Keratinocyte (primary cell): ENCODE measurements at regions not wholly inside any gene's neighbourhood (a gene's known extent, or its start where the extent isn't known, plus 50 kb on each side); places are given as distances from the start of the nearest gene placed in this dataset.
"Not testable (repeated sequence)": the region's sequence is repeated elsewhere in the genome, so short reads cannot be mapped to it uniquely, and the experiment has no call there.

Experiments used
- DNase-seq: peaks from one replicate; pipeline ENCODE4 v3.0.0-alpha.2; 2011; ENCODE audit warnings: low read depth, missing footprints, low spot score
- FAIRE-seq: peaks from 2 replicates; lab custom pipeline; 2011; peaks lifted over from hg19 to GRCh38; lab: Jason Lieb, UNC
- H2AFZ ChIP-seq: 2 replicates; pipeline ENCODE4 v1.6.0; 2012; ENCODE audit warnings: low read length, control low read depth, inconsistent platforms; ENCODE audit not compliant: control insufficient read depth
- H3K27ac ChIP-seq: 2 replicates; pipeline ENCODE4 v1.5.1; 2011; ENCODE audit warnings: low read length; ENCODE audit not compliant: control insufficient read depth, insufficient read depth
- H3K27me3 ChIP-seq: 3 replicates; pipeline ENCODE4 v1.6.0; 2011; ENCODE audit warnings: low read length; ENCODE audit not compliant: control insufficient read depth, insufficient read depth; ENCODE audit errors: extremely low read depth
- H3K36me3 ChIP-seq, 2 experiments: 2 replicates in 1 of 2; 3 replicates in 1 of 2; pipeline ENCODE4 v1.5.1; 2011; ENCODE audit warnings: low read length in 2 of 2, mild to moderate bottlenecking in 1 of 2; ENCODE audit not compliant: control insufficient read depth in 2 of 2, insufficient read depth in 2 of 2; ENCODE audit errors: extremely low read depth in 1 of 2
- H3K4me1 ChIP-seq: 3 replicates; pipeline ENCODE4 v1.5.1; 2011; ENCODE audit warnings: low read length; ENCODE audit not compliant: control insufficient read depth, insufficient read depth; ENCODE audit errors: extremely low read depth
- H3K4me2 ChIP-seq: 3 replicates; pipeline ENCODE4 v1.6.0; 2011; ENCODE audit warnings: low read depth, low read length; ENCODE audit not compliant: control insufficient read depth, insufficient read depth; ENCODE audit errors: extremely low read depth
- H3K4me3 ChIP-seq, 3 experiments: fragments of 200-600 bp in 1 of 3; sonication (generic) in 1 of 3; 2 replicates in 2 of 3; 3 replicates in 1 of 3; pipeline ENCODE4 v1.5.1; 2011 to 2016; ENCODE audit warnings: low read length in 3 of 3, mild to moderate bottlenecking in 3 of 3, control low read depth in 2 of 3, inconsistent platforms in 1 of 3, low read depth in 1 of 3, mixed read lengths in 1 of 3, mixed run types in 1 of 3, moderate library complexity in 1 of 3; ENCODE audit not compliant: control insufficient read depth in 2 of 3, insufficient read depth in 2 of 3; ENCODE audit errors: extremely low read depth in 1 of 3
- H3K79me2 ChIP-seq: 2 replicates; pipeline ENCODE4 v1.6.0; 2012; ENCODE audit warnings: low read length; ENCODE audit not compliant: control insufficient read depth, insufficient read depth
- H3K9ac ChIP-seq: 3 replicates; pipeline ENCODE4 v1.6.0; 2011; ENCODE audit warnings: low read length; ENCODE audit not compliant: control insufficient read depth, insufficient read depth; ENCODE audit errors: extremely low read depth
- H3K9me1 ChIP-seq: 3 replicates; pipeline ENCODE4 v1.6.0; 2011; ENCODE audit warnings: low read length; ENCODE audit not compliant: control insufficient read depth, insufficient read depth; ENCODE audit errors: extremely low read depth
- H3K9me3 ChIP-seq: 2 replicates; pipeline ENCODE4 v1.5.1; 2012; ENCODE audit warnings: low read depth, low read length; ENCODE audit not compliant: control insufficient read depth
- H4K20me1 ChIP-seq: 3 replicates; pipeline ENCODE4 v1.6.0; 2011; ENCODE audit warnings: low read length; ENCODE audit not compliant: control insufficient read depth, insufficient read depth; ENCODE audit errors: extremely low read depth
- EZH2 ChIP-seq: IDR thresholded peaks from one replicate; pipeline ENCODE4 v1.6.1; 2012; ENCODE audit warnings: inconsistent platforms, mild to moderate bottlenecking, low read length, moderate library complexity
- dilution Hi-C: fragments of 300-500 bp; cut with MboI; formaldehyde crosslinking; loops from one replicate; pipeline ENCODE4 v1.7.0; 2020; ENCODE audit warnings: low sequenced_read_pairs; ENCODE audit not compliant: extremely low pct_ligation_motif_present
- TF ChIP-seq, protein P1 (sequence below), 3 experiments: IDR thresholded peaks in 1 of 3; conservative IDR thresholded peaks in 1 of 3; optimal IDR thresholded peaks in 1 of 3; 2 replicates in 2 of 3; 3 replicates in 1 of 3; pipeline versions ENCODE3 to v1.5.1; 2011; ENCODE audit warnings: low read length in 3 of 3, mild to moderate bottlenecking in 3 of 3, moderate library complexity in 2 of 3, control low read depth in 1 of 3, inconsistent platforms in 1 of 3; ENCODE audit not compliant: insufficient read depth in 2 of 3; ENCODE audit errors: extremely low read depth in 1 of 3

DNA sequence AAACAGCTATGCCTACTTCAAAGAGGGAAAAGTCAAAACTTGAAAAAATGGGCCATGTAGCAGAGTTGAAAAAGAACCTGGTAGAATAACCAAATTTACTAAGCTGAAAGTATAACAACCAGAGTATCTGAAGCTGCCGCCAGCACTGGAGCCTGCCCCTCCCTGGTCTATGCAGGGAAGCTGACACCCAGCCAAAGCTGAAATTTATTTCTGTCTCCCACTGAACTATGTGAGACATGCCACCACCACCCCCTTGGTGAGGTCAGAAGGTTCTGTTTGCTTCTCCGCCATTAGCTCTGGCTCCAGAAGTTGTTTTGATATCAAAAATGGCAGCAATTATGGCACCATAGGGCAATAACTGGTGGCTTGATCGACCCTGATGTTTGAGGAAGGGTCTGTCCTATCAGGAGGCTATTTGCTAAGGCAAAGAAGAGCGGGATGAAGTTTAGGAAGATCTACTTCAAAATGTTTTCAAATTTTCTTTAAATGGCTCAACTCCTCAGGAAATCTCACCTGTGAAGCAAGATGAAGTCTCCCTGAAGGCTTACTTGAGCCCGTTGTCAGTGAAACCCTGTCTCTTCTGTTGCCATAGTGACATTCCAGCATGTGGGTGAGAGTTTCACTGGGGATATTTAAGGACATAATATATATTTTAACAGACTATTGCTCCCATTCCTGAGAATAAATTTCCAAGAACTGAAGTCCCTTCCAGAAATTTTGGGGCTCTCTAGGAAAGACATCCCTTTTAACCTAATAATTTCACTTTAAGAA, 122.0 kb downstream of the COPRS start:
- no peak overlapping the region for H3K9ac ChIP-seq
- H3K27ac ChIP-seq, result no peak overlapping the region
- no peaks in the 10 kb centered on the region for H3K9me1 ChIP-seq
- H3K27me3 ChIP-seq, result no peaks in the 10 kb centered on the region
- TF ChIP-seq, protein P1, sequence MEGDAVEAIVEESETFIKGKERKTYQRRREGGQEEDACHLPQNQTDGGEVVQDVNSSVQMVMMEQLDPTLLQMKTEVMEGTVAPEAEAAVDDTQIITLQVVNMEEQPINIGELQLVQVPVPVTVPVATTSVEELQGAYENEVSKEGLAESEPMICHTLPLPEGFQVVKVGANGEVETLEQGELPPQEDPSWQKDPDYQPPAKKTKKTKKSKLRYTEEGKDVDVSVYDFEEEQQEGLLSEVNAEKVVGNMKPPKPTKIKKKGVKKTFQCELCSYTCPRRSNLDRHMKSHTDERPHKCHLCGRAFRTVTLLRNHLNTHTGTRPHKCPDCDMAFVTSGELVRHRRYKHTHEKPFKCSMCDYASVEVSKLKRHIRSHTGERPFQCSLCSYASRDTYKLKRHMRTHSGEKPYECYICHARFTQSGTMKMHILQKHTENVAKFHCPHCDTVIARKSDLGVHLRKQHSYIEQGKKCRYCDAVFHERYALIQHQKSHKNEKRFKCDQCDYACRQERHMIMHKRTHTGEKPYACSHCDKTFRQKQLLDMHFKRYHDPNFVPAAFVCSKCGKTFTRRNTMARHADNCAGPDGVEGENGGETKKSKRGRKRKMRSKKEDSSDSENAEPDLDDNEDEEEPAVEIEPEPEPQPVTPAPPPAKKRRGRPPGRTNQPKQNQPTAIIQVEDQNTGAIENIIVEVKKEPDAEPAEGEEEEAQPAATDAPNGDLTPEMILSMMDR (optimal IDR thresholded peaks at IDR 0.05 in 1 of 3, IDR thresholded peaks at IDR 0.05 in 1 of 3, conservative IDR thresholded peaks at IDR 0.05 in 1 of 3; ENCODE audit: extremely low read depth in 1 of 3, insufficient read depth in 2 of 3, low read length in 3 of 3), result no peak
- no peaks in the 10 kb centered on the region for H3K9me3 ChIP-seq
- no peak overlapping the region for H3K4me2 ChIP-seq
- no peaks in the 10 kb centered on the region for H3K79me2 ChIP-seq
- H3K4me1 ChIP-seq, result no peaks in the 10 kb centered on the region
- H3K36me3 ChIP-seq, result no peaks in the 10 kb centered on the region
- DNase-seq (no peak), FAIRE-seq (no peak)
- dilution Hi-C loops, result no loop called here
- no peak overlapping the region for H2AFZ ChIP-seq
- H3K4me3 ChIP-seq, result no peak overlapping the region
- H4K20me1 ChIP-seq, result no peaks in the 10 kb centered on the region

DNA sequence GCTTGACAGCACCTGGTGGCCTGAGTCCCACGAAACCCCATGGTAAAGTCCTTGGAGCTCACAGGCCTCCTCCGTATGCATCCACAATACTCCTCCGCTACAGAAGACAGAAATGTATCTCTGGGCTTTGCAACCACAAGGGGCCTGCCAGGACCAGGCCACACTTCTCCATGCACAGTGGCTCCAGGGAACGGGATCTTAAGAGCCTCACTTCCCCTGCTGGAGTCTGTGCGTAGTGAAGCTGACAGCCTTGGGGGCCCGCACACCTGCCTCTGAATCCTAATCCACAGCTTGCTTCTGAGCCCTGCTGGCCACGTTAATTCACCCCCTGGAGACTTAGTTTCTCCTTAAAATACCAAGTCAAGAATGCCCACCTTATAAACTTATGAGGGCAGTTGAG, 125.7 kb downstream of the COPRS start:
- Histone ChIP-seq H3K9me3 (no peaks in the 10 kb centered on the region), H3K9ac (no peak overlapping the region), H3K4me1 (no peaks in the 10 kb centered on the region), H3K27me3 (no peaks in the 10 kb centered on the region), H3K9me1 (no peaks in the 10 kb centered on the region), H3K36me3 (no peaks in the 10 kb centered on the region), H3K27ac (no peak overlapping the region), H3K79me2 (no peaks in the 10 kb centered on the region), H3K4me3 (no peak overlapping the region), H3K4me2 (no peak overlapping the region), H4K20me1 (no peaks in the 10 kb centered on the region), H2AFZ (no peak overlapping the region)
- FAIRE-seq (no peak), DNase-seq (no peak)
- no peak for TF ChIP-seq EZH2
- TF ChIP-seq, protein P1 (optimal IDR thresholded peaks at IDR 0.05 in 1 of 3, IDR thresholded peaks at IDR 0.05 in 1 of 3, conservative IDR thresholded peaks at IDR 0.05 in 1 of 3; ENCODE audit: extremely low read depth in 1 of 3, insufficient read depth in 2 of 3, low read length in 3 of 3), result no peak
- dilution Hi-C loops, result no loop called here

GRCh38 chr17:31731585-31732154, 127.4 kb downstream of the COPRS start:
- DNase-seq, FAIRE-seq, H3K27me3 ChIP-seq, H3K9me1 ChIP-seq, dilution Hi-C loops, H3K4me3 ChIP-seq, H3K9me3 ChIP-seq, H3K79me2 ChIP-seq, H3K9ac ChIP-seq, H3K36me3 ChIP-seq, H3K27ac ChIP-seq, H3K4me1 ChIP-seq, H2AFZ ChIP-seq, H4K20me1 ChIP-seq, H3K4me2 ChIP-seq: not testable (repeated sequence)
